GM12878 (cell line): ENCODE measurements at regions not wholly inside any gene's neighbourhood (a gene's known extent, or its start where the extent isn't known, plus 50 kb on each side); places are given as distances from the start of the nearest gene placed in this dataset.
"Not testable (repeated sequence)": the region's sequence is repeated elsewhere in the genome, so short reads cannot be mapped to it uniquely, and the experiment has no call there.

Experiments used
- ATAC-seq: fragments of 200-7000 bp; cut with Tn5 transposase; 3 replicates; pipeline ENCODE4 v1.9.1; 2020; ENCODE audit warnings: mild to moderate bottlenecking, moderate library complexity
- BruUV-seq: library from RNA; stranded (reverse); fragments of 400-500 nt; replicated peaks from 2 replicates; lab custom pipeline; 2021; lab: Mats Ljungman, UMichigan
- CTCF ChIA-PET: fragments of 300-600 bp; sonication (Branson Sonifier 250); formaldehyde crosslinking; extraction: SDS; loops from one replicate; lab custom pipeline; 2021; ENCODE audit warnings: inconsistent platforms; lab: Yijun Ruan, JAX
- POLR2A ChIA-PET: fragments of 350-600 bp; formaldehyde crosslinking; extraction: SDS; loops from one replicate; lab custom pipeline; 2021; ENCODE audit warnings: inconsistent platforms; lab: Charles Lee
- RAD21 ChIA-PET: fragments of 300-600 bp; sonication (Branson Sonifier 250); formaldehyde crosslinking; loops from one replicate; lab custom pipeline; 2023; ENCODE audit warnings: antibody characterized with exemption; ENCODE audit not compliant: unreplicated experiment; lab: Charles Lee
- SMC1A ChIA-PET: fragments of 300-600 bp; sonication (Branson Sonifier 250); formaldehyde crosslinking; loops from one replicate; lab custom pipeline; 2023; ENCODE audit not compliant: unreplicated experiment, uncharacterized antibody; lab: Charles Lee
- DNase-seq: peaks from one replicate; pipeline ENCODE4 v3.0.0-alpha.2; 2011; ENCODE audit warnings: low read depth, low spot score
- FAIRE-seq: peaks from 3 replicates; lab custom pipeline; 2011; peaks lifted over from hg19 to GRCh38; lab: Jason Lieb, UNC
- H2AFZ ChIP-seq: 2 replicates; pipeline ENCODE4 v1.6.0; 2011; ENCODE audit warnings: low read depth, low read length, control low read depth; ENCODE audit not compliant: control insufficient read depth
- H3K27ac ChIP-seq: 2 replicates; pipeline ENCODE4 v1.5.1; 2011; ENCODE audit warnings: control low read depth; ENCODE audit not compliant: control insufficient read depth, insufficient read depth
- H3K27me3 ChIP-seq, 2 experiments: replicated peaks in 1 of 2; 2 replicates each; pipeline versions ENCODE4 v1.6.0 to v1.6.1; 2011; ENCODE audit warnings: low read length in 1 of 2; ENCODE audit not compliant: control insufficient read depth in 2 of 2, insufficient read depth in 2 of 2
- H3K36me3 ChIP-seq, 2 experiments: 2 replicates each; pipeline ENCODE4 v1.5.1; 2011; ENCODE audit warnings: low read length in 1 of 2; ENCODE audit not compliant: control insufficient read depth in 2 of 2, insufficient read depth in 2 of 2
- H3K4me1 ChIP-seq: 2 replicates; pipeline ENCODE4 v1.6.1; 2011; ENCODE audit warnings: mild to moderate bottlenecking, low read length, moderate library complexity, mixed read lengths; ENCODE audit not compliant: control insufficient read depth, insufficient read depth
- H3K4me2 ChIP-seq: 2 replicates; pipeline ENCODE4 v1.6.0; 2011; ENCODE audit warnings: control low read depth; ENCODE audit not compliant: control insufficient read depth, insufficient read depth
- H3K4me3 ChIP-seq: fragments of 200-600 bp; sonication (generic); 2 replicates; pipeline ENCODE4 v1.5.1; 2016
- H3K79me2 ChIP-seq: 2 replicates; pipeline ENCODE4 v1.6.0; 2011; ENCODE audit warnings: low read length; ENCODE audit not compliant: control insufficient read depth, insufficient read depth
- H3K9ac ChIP-seq: 2 replicates; pipeline ENCODE4 v1.8.0; 2011; ENCODE audit warnings: low read length, control low read depth, mixed read lengths; ENCODE audit not compliant: control insufficient read depth, insufficient read depth
- H3K9me3 ChIP-seq: replicated peaks from 3 replicates; pipeline ENCODE4 v1.5.1; 2011; ENCODE audit warnings: mild to moderate bottlenecking, low read length; ENCODE audit not compliant: control insufficient read depth, insufficient read depth
- H4K20me1 ChIP-seq: 2 replicates; pipeline ENCODE4 v1.6.0; 2011; ENCODE audit not compliant: control insufficient read depth, insufficient read depth
- LARP7 ChIP-seq: fragments of 450-650 bp; IDR thresholded peaks from 2 replicates; pipeline ENCODE4 v1.6.1; 2017; ENCODE audit warnings: mild to moderate bottlenecking
- PAX5 ChIP-seq: IDR thresholded peaks from 2 replicates; pipeline ENCODE4 v1.6.1; 2011; ENCODE audit warnings: low read depth, low read length, borderline replicate concordance
- WGBS: methylation state at CpG from one replicate; pipeline ENCODE4 v1.1.6; 2016; ENCODE audit warnings: low lambda C conversion rate; ENCODE audit not compliant: insufficient replicate concordance, insufficient coverage; ENCODE audit errors: missing lambda C conversion rate; 5-methylcytosine and 5-hydroxymethylcytosine counted together
- in situ Hi-C: fragments of 300-500 bp; cut with MboI; formaldehyde crosslinking; loops from 9 replicates; pipeline ENCODE4 v1.14.3; 2018; ENCODE audit warnings: mixed read lengths
- intact Hi-C: fragments of 100-400 bp; cut with micrococcal nuclease; formaldehyde crosslinking; loops from one replicate; pipeline ENCODE4 v1.14.2; 2022; ENCODE audit not compliant: unreplicated experiment
- TF ChIP-seq, protein P1 (sequence below), 3 experiments: IDR thresholded peaks in 2 of 3; conservative IDR thresholded peaks in 1 of 3; 2 replicates each; pipeline ENCODE4 v1.5.1; 2011; ENCODE audit warnings: low read depth in 3 of 3, low read length in 3 of 3, mild to moderate bottlenecking in 3 of 3, control low read depth in 2 of 3, moderate library complexity in 2 of 3, inconsistent platforms in 1 of 3, mixed read lengths in 1 of 3; ENCODE audit not compliant: control insufficient read depth in 2 of 3, insufficient read depth in 1 of 3; ENCODE audit errors: extremely low read depth in 1 of 3
- TF ChIP-seq, protein P2 (sequence below): fragments of 450-650 bp; formaldehyde crosslinking; IDR thresholded peaks from 2 replicates; pipeline ENCODE4 v1.4.0; 2022; ENCODE audit warnings: mild to moderate bottlenecking, moderate library complexity
- TF ChIP-seq, protein P3 (sequence below): fragments of 150-350 bp; IDR thresholded peaks from 2 replicates; pipeline ENCODE4 v1.6.1; 2014; ENCODE audit warnings: mild to moderate bottlenecking, low read depth, low read length

DNA sequence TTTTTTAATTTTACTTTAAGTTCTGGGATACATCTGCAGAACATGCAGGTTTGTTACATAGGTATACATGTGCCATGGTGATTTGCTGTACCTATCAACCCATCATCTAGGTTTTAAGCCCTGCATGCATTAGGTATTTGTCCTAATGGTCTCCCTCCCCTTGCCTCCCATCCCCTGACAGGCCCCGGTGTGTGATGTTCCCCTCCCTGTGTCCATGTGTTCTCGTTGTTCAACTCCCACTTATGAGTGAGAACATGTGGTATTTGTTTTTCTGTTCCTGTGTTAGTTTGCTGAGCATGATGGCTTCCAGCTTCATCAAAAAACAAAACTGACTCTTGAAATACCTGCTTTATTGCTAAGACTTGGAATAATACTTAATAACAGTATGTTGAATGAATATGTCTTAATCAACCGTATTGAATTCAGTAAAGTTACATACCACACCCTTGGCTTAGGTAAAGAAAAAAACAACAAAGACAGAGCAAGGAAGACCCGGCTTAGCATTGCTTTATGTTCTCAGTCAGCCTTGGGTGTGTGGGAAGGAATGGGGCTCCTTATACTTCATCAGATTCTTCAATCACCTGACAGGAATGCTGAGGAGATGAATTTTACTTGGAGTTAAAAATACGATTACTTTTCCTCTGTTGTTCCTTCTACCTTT is 141.3 kb downstream of the TMEM200A start:
- BruUV-seq, in situ Hi-C loops, H3K27me3 ChIP-seq, H3K4me3 ChIP-seq, H2AFZ ChIP-seq, FAIRE-seq, H3K36me3 ChIP-seq, H3K27ac ChIP-seq, RAD21 ChIA-PET, intact Hi-C loops, H3K9me3 ChIP-seq, H4K20me1 ChIP-seq, SMC1A ChIA-PET, CTCF ChIA-PET, H3K9ac ChIP-seq, H3K79me2 ChIP-seq, H3K4me2 ChIP-seq, DNase-seq, ATAC-seq, H3K4me1 ChIP-seq: not testable (repeated sequence)
- 3% methylated on average over 5 of the region's 5 CpGs for WGBS
- POLR2A ChIA-PET, result interaction anchor here (0.6 kb wide), 1 partner anchor 107 kb away, joined by 3 read pairs; no protein-coding TSS in a partner anchor

DNA sequence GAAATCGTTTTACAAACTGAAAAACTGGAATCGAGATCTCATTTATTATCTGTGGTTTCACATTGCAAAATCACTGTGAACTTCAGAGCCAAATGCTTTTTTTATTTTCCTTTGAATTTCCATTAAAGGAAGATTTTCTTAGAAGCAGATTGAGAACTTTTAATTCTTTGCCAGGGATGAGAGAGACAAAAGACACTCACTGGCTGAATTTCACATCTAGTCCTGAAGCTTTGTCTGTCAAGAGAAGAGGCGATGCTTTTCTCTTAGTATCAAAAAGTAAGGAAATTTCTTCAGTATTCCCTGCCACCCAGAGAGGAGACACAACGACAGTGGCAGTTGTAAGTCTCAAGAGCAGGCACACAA is 141.8 kb downstream of the TMEM200A start:
- FAIRE-seq (no peak), ATAC-seq (no peak), DNase-seq (no peak)
- WGBS, result 11% methylated on average over 4 of the region's 4 CpGs
- Histone ChIP-seq H3K4me2 (no peak overlapping the region), H3K9me3 (no peaks in the 10 kb centered on the region; the same call in 2 of the 3 replicates), H3K4me1 (no peaks in the 10 kb centered on the region), H2AFZ (no peak overlapping the region), H3K4me3 (no peak overlapping the region), H3K79me2 (no peaks in the 10 kb centered on the region), H3K27ac (no peak overlapping the region), H3K36me3 (no peaks in the 10 kb centered on the region), H3K27me3 (no peaks in the 10 kb centered on the region), H4K20me1 (no peaks in the 10 kb centered on the region), H3K9ac (no peak overlapping the region)
- intact Hi-C loops (no loop called here), in situ Hi-C loops (no loop called here)
- SMC1A ChIA-PET, result no interaction called here
- CTCF ChIA-PET, result no interaction called here
- RAD21 ChIA-PET, result no interaction called here
- POLR2A ChIA-PET, result interaction anchor here (0.6 kb wide), 1 partner anchor 107 kb away, joined by 3 read pairs; no protein-coding TSS in a partner anchor
- no TSS peak for BruUV-seq
- TF ChIP-seq PAX5 (no peak), LARP7 (no peak)
- TF ChIP-seq, protein P1, sequence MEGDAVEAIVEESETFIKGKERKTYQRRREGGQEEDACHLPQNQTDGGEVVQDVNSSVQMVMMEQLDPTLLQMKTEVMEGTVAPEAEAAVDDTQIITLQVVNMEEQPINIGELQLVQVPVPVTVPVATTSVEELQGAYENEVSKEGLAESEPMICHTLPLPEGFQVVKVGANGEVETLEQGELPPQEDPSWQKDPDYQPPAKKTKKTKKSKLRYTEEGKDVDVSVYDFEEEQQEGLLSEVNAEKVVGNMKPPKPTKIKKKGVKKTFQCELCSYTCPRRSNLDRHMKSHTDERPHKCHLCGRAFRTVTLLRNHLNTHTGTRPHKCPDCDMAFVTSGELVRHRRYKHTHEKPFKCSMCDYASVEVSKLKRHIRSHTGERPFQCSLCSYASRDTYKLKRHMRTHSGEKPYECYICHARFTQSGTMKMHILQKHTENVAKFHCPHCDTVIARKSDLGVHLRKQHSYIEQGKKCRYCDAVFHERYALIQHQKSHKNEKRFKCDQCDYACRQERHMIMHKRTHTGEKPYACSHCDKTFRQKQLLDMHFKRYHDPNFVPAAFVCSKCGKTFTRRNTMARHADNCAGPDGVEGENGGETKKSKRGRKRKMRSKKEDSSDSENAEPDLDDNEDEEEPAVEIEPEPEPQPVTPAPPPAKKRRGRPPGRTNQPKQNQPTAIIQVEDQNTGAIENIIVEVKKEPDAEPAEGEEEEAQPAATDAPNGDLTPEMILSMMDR (IDR thresholded peaks at IDR 0.05 in 2 of 3, conservative IDR thresholded peaks at IDR 0.05 in 1 of 3; ENCODE audit: control insufficient read depth in 2 of 3, extremely low read depth in 1 of 3, insufficient read depth in 1 of 3, low read depth in 3 of 3, low read length in 3 of 3), result no peak
- TF ChIP-seq, protein P2, sequence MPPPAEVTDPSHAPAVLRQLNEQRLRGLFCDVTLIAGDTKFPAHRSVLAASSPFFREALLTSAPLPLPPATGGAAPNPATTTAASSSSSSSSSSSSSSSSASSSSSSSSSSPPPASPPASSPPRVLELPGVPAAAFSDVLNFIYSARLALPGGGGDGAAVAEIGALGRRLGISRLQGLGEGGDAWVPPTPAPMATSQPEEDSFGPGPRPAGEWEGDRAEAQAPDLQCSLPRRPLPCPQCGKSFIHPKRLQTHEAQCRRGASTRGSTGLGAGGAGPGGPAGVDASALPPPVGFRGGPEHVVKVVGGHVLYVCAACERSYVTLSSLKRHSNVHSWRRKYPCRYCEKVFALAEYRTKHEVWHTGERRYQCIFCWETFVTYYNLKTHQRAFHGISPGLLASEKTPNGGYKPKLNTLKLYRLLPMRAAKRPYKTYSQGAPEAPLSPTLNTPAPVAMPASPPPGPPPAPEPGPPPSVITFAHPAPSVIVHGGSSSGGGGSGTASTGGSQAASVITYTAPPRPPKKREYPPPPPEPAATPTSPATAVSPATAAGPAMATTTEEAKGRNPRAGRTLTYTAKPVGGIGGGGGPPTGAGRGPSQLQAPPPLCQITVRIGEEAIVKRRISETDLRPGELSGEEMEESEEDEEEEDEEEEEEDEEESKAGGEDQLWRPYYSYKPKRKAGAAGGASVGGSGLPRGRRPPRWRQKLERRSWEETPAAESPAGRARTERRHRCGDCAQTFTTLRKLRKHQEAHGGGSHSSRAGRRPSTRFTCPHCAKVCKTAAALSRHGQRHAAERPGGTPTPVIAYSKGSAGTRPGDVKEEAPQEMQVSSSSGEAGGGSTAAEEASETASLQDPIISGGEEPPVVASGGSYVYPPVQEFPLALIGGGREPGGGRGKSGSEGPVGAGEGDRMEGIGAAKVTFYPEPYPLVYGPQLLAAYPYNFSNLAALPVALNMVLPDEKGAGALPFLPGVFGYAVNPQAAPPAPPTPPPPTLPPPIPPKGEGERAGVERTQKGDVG, result no peak
- TF ChIP-seq, protein P3, sequence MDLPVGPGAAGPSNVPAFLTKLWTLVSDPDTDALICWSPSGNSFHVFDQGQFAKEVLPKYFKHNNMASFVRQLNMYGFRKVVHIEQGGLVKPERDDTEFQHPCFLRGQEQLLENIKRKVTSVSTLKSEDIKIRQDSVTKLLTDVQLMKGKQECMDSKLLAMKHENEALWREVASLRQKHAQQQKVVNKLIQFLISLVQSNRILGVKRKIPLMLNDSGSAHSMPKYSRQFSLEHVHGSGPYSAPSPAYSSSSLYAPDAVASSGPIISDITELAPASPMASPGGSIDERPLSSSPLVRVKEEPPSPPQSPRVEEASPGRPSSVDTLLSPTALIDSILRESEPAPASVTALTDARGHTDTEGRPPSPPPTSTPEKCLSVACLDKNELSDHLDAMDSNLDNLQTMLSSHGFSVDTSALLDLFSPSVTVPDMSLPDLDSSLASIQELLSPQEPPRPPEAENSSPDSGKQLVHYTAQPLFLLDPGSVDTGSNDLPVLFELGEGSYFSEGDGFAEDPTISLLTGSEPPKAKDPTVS, result no peak
